H1 (cell line): ENCODE measurements at regions not wholly inside any gene's neighbourhood (a gene's known extent, or its start where the extent isn't known, plus 50 kb on each side); places are given as distances from the start of the nearest gene placed in this dataset.

ENCODE experiments used
- CTCF ChIA-PET: fragments of 300-600 bp; sonication (Branson Sonifier 250); formaldehyde crosslinking; loops from one replicate; lab custom pipeline; 2021; ENCODE audit not compliant: partially characterized antibody; lab: Charles Lee
- POLR2A ChIA-PET: fragments of 300-600 bp; sonication (Branson Sonifier 250); formaldehyde crosslinking; loops from one replicate; lab custom pipeline; 2021; ENCODE audit warnings: inconsistent platforms; ENCODE audit not compliant: partially characterized antibody; lab: Charles Lee
- DNase-seq, 2 experiments: peaks; one replicate each; pipeline versions ENCODE4 v3.0.0 to v3.0.0-alpha.2; 2010 to 2022; ENCODE audit warnings: low spot score in 2 of 2, low read depth in 1 of 2, mixed read lengths in 1 of 2
- FAIRE-seq: peaks from 2 replicates; lab custom pipeline; 2011; peaks lifted over from hg19 to GRCh38; lab: Jason Lieb, UNC
- H2AFZ ChIP-seq: 2 replicates; pipeline ENCODE4 v1.8.1; 2012; ENCODE audit warnings: low read length, inconsistent platforms
- H2AK5ac ChIP-seq: 2 replicates; pipeline ENCODE4 v1.6.1; 2013; ENCODE audit warnings: low read depth, low read length
- H2BK120ac ChIP-seq: replicated peaks from 2 replicates; pipeline ENCODE3; 2013; ENCODE audit warnings: low read depth, low read length, inconsistent platforms
- H2BK12ac ChIP-seq: 2 replicates; pipeline ENCODE4 v1.6.1; 2013; ENCODE audit warnings: low read depth, low read length
- H2BK15ac ChIP-seq: 2 replicates; pipeline ENCODE4 v1.6.1; 2013; ENCODE audit warnings: low read length
- H2BK20ac ChIP-seq: 2 replicates; pipeline ENCODE4 v1.6.1; 2013; ENCODE audit warnings: low read length
- H2BK5ac ChIP-seq: 2 replicates; pipeline ENCODE4 v1.6.1; 2013; ENCODE audit warnings: low read depth, low read length
- H3K14ac ChIP-seq: 2 replicates; pipeline ENCODE4 v1.6.1; 2013; ENCODE audit warnings: inconsistent platforms; ENCODE audit not compliant: insufficient read length
- H3K18ac ChIP-seq: 2 replicates; pipeline ENCODE4 v1.6.1; 2013; ENCODE audit warnings: low read length; ENCODE audit errors: extremely low read depth
- H3K23ac ChIP-seq: 2 replicates; pipeline ENCODE4 v1.6.1; 2013; ENCODE audit warnings: inconsistent platforms; ENCODE audit not compliant: insufficient read length
- H3K23me2 ChIP-seq: 2 replicates; pipeline ENCODE4 v1.6.1; 2013; ENCODE audit warnings: low read depth, low read length
- H3K27ac ChIP-seq: 2 replicates; pipeline ENCODE4 v1.6.1; 2011; ENCODE audit warnings: low read depth, low read length, inconsistent platforms
- H3K27me3 ChIP-seq, 4 experiments: replicated peaks in 1 of 4; 1 replicate in 1 of 4; 2 replicates in 3 of 4; pipeline versions ENCODE4 v1.6.1 to v1.8.1; 2011 to 2013; ENCODE audit warnings: low read length in 3 of 4, mild to moderate bottlenecking in 3 of 4, inconsistent platforms in 2 of 4, mixed read lengths in 2 of 4, moderate library complexity in 1 of 4; ENCODE audit not compliant: control insufficient read depth in 3 of 4, insufficient read depth in 3 of 4; ENCODE audit errors: extremely low read depth in 1 of 4
- H3K36me3 ChIP-seq, 4 experiments: 2 replicates each; pipeline versions ENCODE4 v1.6.1 to v1.8.1; 2011 to 2013; ENCODE audit warnings: mild to moderate bottlenecking in 4 of 4, low read length in 3 of 4, moderate library complexity in 2 of 4, control low read depth in 1 of 4, inconsistent platforms in 1 of 4; ENCODE audit not compliant: insufficient read depth in 4 of 4, control insufficient read depth in 2 of 4
- H3K4ac ChIP-seq: replicated peaks from 2 replicates; pipeline ENCODE3; 2013; ENCODE audit warnings: low read length, low read depth, mixed read lengths, inconsistent platforms; ENCODE audit not compliant: insufficient read length
- H3K4me1 ChIP-seq, 4 experiments: replicated peaks in 1 of 4; 1 replicate in 1 of 4; 2 replicates in 3 of 4; pipeline versions ENCODE4 v1.6.1 to v1.8.1; 2011 to 2013; ENCODE audit warnings: low read length in 3 of 4, inconsistent platforms in 2 of 4, mixed read lengths in 1 of 4; ENCODE audit not compliant: insufficient read depth in 4 of 4, control insufficient read depth in 3 of 4
- H3K4me2 ChIP-seq, 2 experiments: 2 replicates each; pipeline versions ENCODE4 v1.6.1 to v1.8.1; 2011 to 2013; ENCODE audit warnings: low read depth in 2 of 2, low read length in 2 of 2, control low read depth in 1 of 2, inconsistent platforms in 1 of 2, mild to moderate bottlenecking in 1 of 2; ENCODE audit not compliant: insufficient read depth in 1 of 2
- H3K4me3 ChIP-seq, 4 experiments: fragments of 200-600, 300-600 bp in 1 of 4; sonication (generic), shearing (Covaris generic), sonication (Bioruptor Twin) in 1 of 4; 2 replicates each; pipeline versions ENCODE4 v1.5.1 to v1.8.1; 2011 to 2016; ENCODE audit warnings: low read length in 4 of 4, low read depth in 3 of 4, control low read depth in 2 of 4, inconsistent platforms in 2 of 4, mild to moderate bottlenecking in 2 of 4, mixed read lengths in 1 of 4, moderate library complexity in 1 of 4; ENCODE audit not compliant: insufficient read depth in 2 of 4; ENCODE audit errors: extremely low read depth in 1 of 4
- H3K56ac ChIP-seq: replicated peaks from 2 replicates; pipeline ENCODE3; 2013; ENCODE audit warnings: low read depth, mild to moderate bottlenecking, mixed read lengths, low read length, inconsistent platforms; ENCODE audit not compliant: insufficient read length
- H3K79me1 ChIP-seq: 2 replicates; pipeline ENCODE4 v1.6.1; 2013; ENCODE audit warnings: low read depth, low read length, control low read depth
- H3K79me2 ChIP-seq, 2 experiments: 2 replicates each; pipeline versions ENCODE4 v1.6.1 to v1.8.1; 2012 to 2013; ENCODE audit warnings: low read length in 2 of 2, mild to moderate bottlenecking in 2 of 2, inconsistent platforms in 1 of 2; ENCODE audit not compliant: insufficient read depth in 2 of 2, control insufficient read depth in 1 of 2
- H3K9ac ChIP-seq, 4 experiments: replicated peaks in 1 of 4; 1 replicate in 1 of 4; 2 replicates in 3 of 4; pipeline versions ENCODE4 v1.6.1 to v1.8.1; 2011 to 2013; ENCODE audit warnings: low read depth in 3 of 4, low read length in 3 of 4, control low read depth in 2 of 4, mild to moderate bottlenecking in 2 of 4, moderate library complexity in 2 of 4, inconsistent platforms in 1 of 4; ENCODE audit errors: extremely low read depth in 1 of 4
- H3K9me3 ChIP-seq, 2 experiments: 2 replicates each; pipeline versions ENCODE4 v1.6.1 to v1.8.1; 2012 to 2013; ENCODE audit warnings: mild to moderate bottlenecking in 2 of 2, moderate library complexity in 2 of 2, control low read depth in 1 of 2, inconsistent platforms in 1 of 2, low read depth in 1 of 2, low read length in 1 of 2, mixed read lengths in 1 of 2; ENCODE audit not compliant: insufficient read depth in 2 of 2
- H4K20me1 ChIP-seq, 2 experiments: replicated peaks in 1 of 2; 2 replicates each; pipeline versions ENCODE3 to v1.8.1; 2011 to 2013; ENCODE audit warnings: inconsistent platforms in 2 of 2, low read length in 2 of 2, mild to moderate bottlenecking in 1 of 2; ENCODE audit not compliant: insufficient read depth in 2 of 2, control insufficient read depth in 1 of 2
- H4K5ac ChIP-seq: 2 replicates; pipeline ENCODE4 v1.6.1; 2013; ENCODE audit warnings: low read length, low read depth, mixed read lengths, inconsistent platforms; ENCODE audit not compliant: insufficient read length
- H4K8ac ChIP-seq: 2 replicates; pipeline ENCODE4 v1.8.0; 2013; ENCODE audit warnings: mild to moderate bottlenecking, moderate library complexity, low read length, inconsistent platforms; ENCODE audit not compliant: insufficient read depth; ENCODE audit errors: extremely low read depth
- H4K91ac ChIP-seq: replicated peaks from 2 replicates; pipeline ENCODE3; 2013; ENCODE audit warnings: low read length, mixed read lengths, inconsistent platforms; ENCODE audit not compliant: insufficient read length
- ATF2 ChIP-seq: IDR thresholded peaks from 2 replicates; pipeline ENCODE4 v1.6.1; 2012; ENCODE audit warnings: low read length, inconsistent platforms
- ATF3 ChIP-seq: IDR thresholded peaks from 2 replicates; pipeline ENCODE4 v1.6.1; 2011; ENCODE audit warnings: low read depth, mild to moderate bottlenecking, low read length; ENCODE audit not compliant: insufficient read depth
- CREB1 ChIP-seq: IDR thresholded peaks from 2 replicates; pipeline ENCODE4 v1.6.1; 2012; ENCODE audit warnings: inconsistent platforms
- EGR1 ChIP-seq: IDR thresholded peaks from 2 replicates; pipeline ENCODE4 v1.6.1; 2011; ENCODE audit warnings: low read depth, low read length, borderline replicate concordance
- KDM4A ChIP-seq: IDR thresholded peaks from one replicate; pipeline ENCODE4 v1.7.1; 2012; ENCODE audit warnings: low read depth, mild to moderate bottlenecking, moderate library complexity, low read length, inconsistent platforms; ENCODE audit not compliant: severe bottlenecking
- MAFK ChIP-seq: IDR thresholded peaks from 2 replicates; pipeline ENCODE4 v1.6.1; 2012; ENCODE audit warnings: low read depth, mild to moderate bottlenecking, improper control_type of control experiment, low read length
- POU5F1 ChIP-seq: IDR thresholded peaks from 2 replicates; pipeline ENCODE4 v1.6.1; 2011; ENCODE audit warnings: low read depth, mild to moderate bottlenecking, low read length, moderate library complexity
- RNF2 ChIP-seq: fragments of 200-900, 300-1000 bp; sonication (generic); IDR thresholded peaks from 2 replicates; pipeline ENCODE4 v1.7.1; 2016; ENCODE audit warnings: borderline replicate concordance, low read depth, mild to moderate bottlenecking, antibody characterized with exemption, low read length; ENCODE audit not compliant: poor library complexity, severe bottlenecking; ENCODE audit errors: missing control alignments
- SAP30 ChIP-seq: fragments of 300-600 bp; sonication (generic); IDR thresholded peaks from 2 replicates; pipeline ENCODE4 v1.7.1; 2012; ENCODE audit warnings: low read length, moderate library complexity, mild to moderate bottlenecking, inconsistent platforms; ENCODE audit not compliant: insufficient read depth, insufficient replicate concordance
- SUZ12 ChIP-seq: fragments of 200-600 bp; sonication (generic); IDR thresholded peaks from 2 replicates; pipeline ENCODE4 v1.6.1; 2012; ENCODE audit warnings: mild to moderate bottlenecking, inconsistent platforms, low read length, moderate library complexity, mixed read lengths
- TAF7 ChIP-seq: optimal IDR thresholded peaks from 2 replicates; pipeline ENCODE3; 2011; ENCODE audit warnings: low read depth, mild to moderate bottlenecking, inconsistent platforms, low read length, moderate library complexity, borderline replicate concordance
- ZNF274 ChIP-seq: IDR thresholded peaks from 2 replicates; pipeline ENCODE4 v1.7.0; 2012; ENCODE audit warnings: low read length, borderline replicate concordance; ENCODE audit errors: extremely low read depth
- WGBS, 2 experiments: shearing (Covaris generic) in 1 of 2; methylation state at CpG; one replicate each; pipeline versions ENCODE4 v1.1.6 to v1.1.7; 2013 to 2015; ENCODE audit warnings: low lambda C conversion rate in 2 of 2, mixed read lengths in 2 of 2, inconsistent platforms in 1 of 2, low coverage in 1 of 2, missing lambda C conversion rate in 1 of 2; ENCODE audit not compliant: insufficient replicate concordance in 2 of 2, insufficient coverage in 1 of 2, insufficient read length in 1 of 2; ENCODE audit errors: extremely low coverage in 1 of 2, missing lambda C conversion rate in 1 of 2; 5-methylcytosine and 5-hydroxymethylcytosine counted together

GRCh38 chr12:89073027-89073398, 279.3 kb downstream of the DUSP6 start:
- no peak overlapping the region for H3K18ac ChIP-seq
- no peaks in the 10 kb centered on the region for H3K79me1 ChIP-seq
- H3K4me2 ChIP-seq, result no peak overlapping the region
- H4K5ac ChIP-seq, result no peak overlapping the region
- no peak overlapping the region for H3K4ac ChIP-seq
- H3K23me2 ChIP-seq, result no peaks in the 10 kb centered on the region
- H3K14ac ChIP-seq, result no peak overlapping the region
- peaks cover 0 to 8% (median 4%) of the 10 kb centered on the region in 4 experiments; a peak in 4 of 7 replicates for H3K4me1 ChIP-seq
- H2AFZ ChIP-seq, result no peak overlapping the region
- H2BK15ac ChIP-seq, result no peak overlapping the region
- no peak overlapping the region for H2BK12ac ChIP-seq
- no peaks in the 10 kb centered on the region for H3K36me3 ChIP-seq
- ChIA-PET CTCF (no interaction called here), POLR2A (no interaction called here)
- no peak overlapping the region for H3K4me3 ChIP-seq
- no peaks in the 10 kb centered on the region for H3K9me3 ChIP-seq
- H4K20me1 ChIP-seq, result no peaks in the 10 kb centered on the region
- 93% methylated on average over 1 of the region's 1 CpG; no CpG with 5 or more reads in 1 of the 2 experiments for WGBS, 2 experiments
- H4K91ac ChIP-seq, result no peak overlapping the region
- H2BK120ac ChIP-seq, result no peak overlapping the region
- no peak overlapping the region for H3K9ac ChIP-seq
- H2AK5ac ChIP-seq, result no peak overlapping the region
- DNase-seq, result no peak
- no peak overlapping the region for H3K27ac ChIP-seq
- H4K8ac ChIP-seq, result no peak overlapping the region
- H2BK5ac ChIP-seq, result no peak overlapping the region
- H3K79me2 ChIP-seq, result no peaks in the 10 kb centered on the region
- no peak overlapping the region for H3K23ac ChIP-seq
- no peak overlapping the region for H3K56ac ChIP-seq
- H3K27me3 ChIP-seq, result peaks cover 0 to 1% (median 0%) of the 10 kb centered on the region in 4 experiments; a peak in 1 of 7 replicates
- FAIRE-seq, result no peak
- H2BK20ac ChIP-seq, result no peak overlapping the region
- TF ChIP-seq KDM4A, result no peak
- no peak for TF ChIP-seq SUZ12
- TF ChIP-seq ZNF274, result no peak
- no peak for TF ChIP-seq MAFK
- TF ChIP-seq ATF3, result no peak
- no peak for TF ChIP-seq SAP30
- TF ChIP-seq TAF7, result no peak
- no peak for TF ChIP-seq POU5F1
- TF ChIP-seq ATF2, result no peak
- TF ChIP-seq EGR1, result no peak
- no peak for TF ChIP-seq RNF2
- no peak for TF ChIP-seq CREB1
